ENCODE measurements at regions not wholly inside any gene's neighbourhood (a gene's known extent, or its start where the extent isn't known, plus 50 kb on each side); places are given as distances from the start of the nearest gene placed in this dataset.

- TF ChIP-seq E4F1 (IDR thresholded peaks at IDR 0.05; ENCODE audit: borderline replicate concordance, partially characterized antibody) (no peak), CHD4 (IDR thresholded peaks at IDR 0.05) (no peak), TARDBP (IDR thresholded peaks at IDR 0.05; ENCODE audit: borderline replicate concordance) (peak; percentile 59; the same call in 1 of the 2 replicates), JUND (IDR thresholded peaks at IDR 0.05; ENCODE audit: low read depth, low read length) (peak; percentile 87; the same call in 1 of the 2 replicates), SMAD5 (IDR thresholded peaks at IDR 0.05; ENCODE audit: low read depth) (no peak), PAX8 (IDR thresholded peaks at IDR 0.05) (no peak), CBFB (IDR thresholded peaks at IDR 0.05; ENCODE audit: low read depth) (peak; percentile 99), NBN (IDR thresholded peaks at IDR 0.05) (peak; percentile 72; the same call in 1 of the 2 replicates), RBBP5 (conservative IDR thresholded peaks at IDR 0.05) (no peak), NKRF (conservative IDR thresholded peaks at IDR 0.05) (no peak), HDGF (IDR thresholded peaks at IDR 0.05) (no peak), RB1 (IDR thresholded peaks at IDR 0.05; ENCODE audit: borderline replicate concordance) (no peak), SREBF1 (IDR thresholded peaks at IDR 0.05; ENCODE audit: low read length) (no peak), ATF3 (IDR thresholded peaks at IDR 0.05; ENCODE audit: borderline replicate concordance, extremely low read depth, low read depth, low read length) (no peak), SPI1 (IDR thresholded peaks at IDR 0.05; ENCODE audit: borderline replicate concordance, insufficient read depth, low read depth, low read length) (peak; percentile 6; the same call in 1 of the 2 replicates), LARP7 (IDR thresholded peaks at IDR 0.05) (no peak), YBX1 (IDR thresholded peaks at IDR 0.05) (no peak), IKZF1 (conservative IDR thresholded peaks at IDR 0.05) (peak; percentile 95), TCF12 (IDR thresholded peaks at IDR 0.05; ENCODE audit: low read depth, low read length) (peak; percentile 93), SREBF2 (IDR thresholded peaks at IDR 0.05; ENCODE audit: low read length) (no peak), BCLAF1 (IDR thresholded peaks at IDR 0.05) (no peak)
Measured at GRCh38 chr11:37504060-37504611, 906.1 kb upstream of the RAG2 start (continued).

Data from GM12878 (cell line).